ENCODE measurements at regions not wholly inside any gene's neighbourhood (a gene's known extent, or its start where the extent isn't known, plus 50 kb on each side); places are given as distances from the start of the nearest gene placed in this dataset.
A peak's percentile ranks its signal among the peaks of the same experiment; 100 is the strongest.

- TF ChIP-seq CTCF (IDR thresholded peaks at IDR 0.05; ENCODE audit: low read depth, low read length) (peak; percentile 17; the same call in 1 of the 2 replicates), EZH2phosphoT487 (IDR thresholded peaks at IDR 0.05; ENCODE audit: low read depth) (no peak)
Measured at GRCh38 chr6:156658966-156659821, 118.0 kb upstream of the ARID1B start.
